Osteocyte (in vitro differentiated cells): ENCODE measurements at regions not wholly inside any gene's neighbourhood (a gene's known extent, or its start where the extent isn't known, plus 50 kb on each side); places are given as distances from the start of the nearest gene placed in this dataset.

ENCODE experiments used
- DNase-seq: peaks from one replicate; pipeline ENCODE4 v3.0.0; 2021; ENCODE audit warnings: mixed read lengths; ENCODE audit not compliant: unreplicated experiment; ENCODE audit errors: extremely low spot score
- H3K27ac Mint-ChIP-seq: one replicate; pipeline ENCODE4 v1.8.0; 2021; ENCODE audit warnings: mild to moderate bottlenecking, mixed read lengths; ENCODE audit not compliant: unreplicated experiment
- H3K27me3 Mint-ChIP-seq: one replicate; pipeline ENCODE4 v1.8.0; 2021; ENCODE audit warnings: mixed read lengths; ENCODE audit not compliant: unreplicated experiment
- H3K36me3 Mint-ChIP-seq: one replicate; pipeline ENCODE4 v1.8.0; 2021; ENCODE audit warnings: mixed read lengths; ENCODE audit not compliant: unreplicated experiment
- H3K4me1 Mint-ChIP-seq: one replicate; pipeline ENCODE4 v1.8.0; 2021; ENCODE audit warnings: mixed read lengths; ENCODE audit not compliant: unreplicated experiment
- H3K4me3 Mint-ChIP-seq: one replicate; pipeline ENCODE4 v1.8.0; 2021; ENCODE audit warnings: mild to moderate bottlenecking, moderate library complexity, mixed read lengths; ENCODE audit not compliant: unreplicated experiment
- H3K9me3 Mint-ChIP-seq: one replicate; pipeline ENCODE4 v1.8.0; 2021; ENCODE audit warnings: mixed read lengths; ENCODE audit not compliant: unreplicated experiment
- TF ChIP-seq, protein P1 (sequence below): fragments of 200-600 bp; sonication (generic); IDR thresholded peaks from 2 replicates; pipeline ENCODE4 v1.5.0; 2021; ENCODE audit warnings: antibody characterized with exemption, mild to moderate bottlenecking, moderate library complexity

DNA sequence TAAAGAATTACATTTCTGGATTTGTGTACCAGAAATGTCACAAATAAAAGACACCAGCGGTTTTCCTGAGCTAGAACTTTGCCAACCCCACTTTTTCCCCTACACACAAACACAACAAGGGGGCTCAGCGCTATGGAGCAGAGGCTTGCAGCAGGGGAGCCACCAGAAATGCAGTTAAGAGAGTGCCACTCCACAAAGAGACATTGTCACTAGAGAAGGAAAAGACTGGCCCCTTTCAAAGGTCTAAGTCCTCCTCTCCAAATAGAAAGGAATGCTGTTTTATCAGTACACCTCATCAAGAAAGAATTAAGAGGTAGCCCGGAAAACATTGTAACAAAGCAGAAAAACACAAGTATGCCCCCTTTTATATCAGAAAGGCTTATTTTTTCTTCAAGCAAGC is 419.5 kb downstream of the HNRNPD start:
- no peaks in the 10 kb centered on the region for H3K4me1 Mint-ChIP-seq
- H3K27me3 Mint-ChIP-seq, result no peaks in the 10 kb centered on the region
- H3K4me3 Mint-ChIP-seq, result no peak overlapping the region
- no peak for DNase-seq
- no peaks in the 10 kb centered on the region for H3K36me3 Mint-ChIP-seq
- TF ChIP-seq, protein P1, sequence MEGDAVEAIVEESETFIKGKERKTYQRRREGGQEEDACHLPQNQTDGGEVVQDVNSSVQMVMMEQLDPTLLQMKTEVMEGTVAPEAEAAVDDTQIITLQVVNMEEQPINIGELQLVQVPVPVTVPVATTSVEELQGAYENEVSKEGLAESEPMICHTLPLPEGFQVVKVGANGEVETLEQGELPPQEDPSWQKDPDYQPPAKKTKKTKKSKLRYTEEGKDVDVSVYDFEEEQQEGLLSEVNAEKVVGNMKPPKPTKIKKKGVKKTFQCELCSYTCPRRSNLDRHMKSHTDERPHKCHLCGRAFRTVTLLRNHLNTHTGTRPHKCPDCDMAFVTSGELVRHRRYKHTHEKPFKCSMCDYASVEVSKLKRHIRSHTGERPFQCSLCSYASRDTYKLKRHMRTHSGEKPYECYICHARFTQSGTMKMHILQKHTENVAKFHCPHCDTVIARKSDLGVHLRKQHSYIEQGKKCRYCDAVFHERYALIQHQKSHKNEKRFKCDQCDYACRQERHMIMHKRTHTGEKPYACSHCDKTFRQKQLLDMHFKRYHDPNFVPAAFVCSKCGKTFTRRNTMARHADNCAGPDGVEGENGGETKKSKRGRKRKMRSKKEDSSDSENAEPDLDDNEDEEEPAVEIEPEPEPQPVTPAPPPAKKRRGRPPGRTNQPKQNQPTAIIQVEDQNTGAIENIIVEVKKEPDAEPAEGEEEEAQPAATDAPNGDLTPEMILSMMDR, result no peak
- no peak overlapping the region for H3K27ac Mint-ChIP-seq
- H3K9me3 Mint-ChIP-seq, result no peaks in the 10 kb centered on the region

DNA sequence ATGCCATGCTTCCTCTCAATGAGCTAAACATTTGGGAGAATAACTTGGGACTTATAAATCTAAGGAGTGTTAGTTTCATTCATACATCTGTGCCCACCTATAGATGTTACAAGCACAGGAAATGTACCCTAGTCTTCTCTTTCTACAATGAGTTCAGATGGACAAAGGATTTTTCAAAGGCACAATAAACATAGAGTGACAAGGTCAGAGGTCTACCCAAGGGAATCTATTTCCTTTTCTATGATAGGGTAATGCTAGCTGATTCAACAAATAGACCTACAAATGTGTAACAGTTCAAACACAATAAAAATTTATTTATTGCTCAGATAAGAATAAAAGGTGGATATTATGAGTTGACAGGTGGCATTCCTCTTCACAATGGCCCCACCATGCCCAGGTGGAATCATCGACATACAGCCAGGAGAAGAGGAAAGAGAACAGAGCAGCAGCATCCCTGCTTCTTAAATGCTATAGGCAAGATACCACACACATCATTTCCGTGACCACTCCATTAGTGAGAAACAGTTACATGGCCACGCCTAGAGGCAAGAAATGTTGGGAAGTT is 421.8 kb downstream of the HNRNPD start:
- TF ChIP-seq, protein P1, result no peak
- no peak overlapping the region for H3K4me3 Mint-ChIP-seq
- no peaks in the 10 kb centered on the region for H3K36me3 Mint-ChIP-seq
- H3K9me3 Mint-ChIP-seq, result no peaks in the 10 kb centered on the region
- H3K27me3 Mint-ChIP-seq, result no peaks in the 10 kb centered on the region
- no peaks in the 10 kb centered on the region for H3K4me1 Mint-ChIP-seq
- DNase-seq, result no peak
- H3K27ac Mint-ChIP-seq, result no peak overlapping the region

DNA sequence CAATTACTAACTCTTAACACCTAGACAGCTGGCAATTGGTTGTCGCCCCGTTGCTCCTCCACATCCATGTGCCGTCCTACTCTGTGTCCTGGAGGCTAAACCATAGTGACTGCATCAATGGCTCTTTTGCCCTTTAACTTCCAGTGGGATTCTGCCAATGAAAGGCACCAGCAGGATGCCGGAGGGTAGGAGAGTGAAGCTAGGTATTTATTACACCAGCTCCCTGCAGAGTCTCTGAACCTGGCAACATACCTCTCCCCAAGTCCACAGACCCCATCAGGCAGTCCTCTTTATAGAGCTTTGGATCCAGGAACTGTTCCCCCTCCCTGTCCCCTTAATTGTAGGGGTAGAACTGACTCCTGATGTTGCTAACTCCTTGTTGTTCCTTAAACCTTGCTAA is 426.8 kb downstream of the HNRNPD start:
- TF ChIP-seq, protein P1, result no peak
- H3K9me3 Mint-ChIP-seq, result no peaks in the 10 kb centered on the region

DNA sequence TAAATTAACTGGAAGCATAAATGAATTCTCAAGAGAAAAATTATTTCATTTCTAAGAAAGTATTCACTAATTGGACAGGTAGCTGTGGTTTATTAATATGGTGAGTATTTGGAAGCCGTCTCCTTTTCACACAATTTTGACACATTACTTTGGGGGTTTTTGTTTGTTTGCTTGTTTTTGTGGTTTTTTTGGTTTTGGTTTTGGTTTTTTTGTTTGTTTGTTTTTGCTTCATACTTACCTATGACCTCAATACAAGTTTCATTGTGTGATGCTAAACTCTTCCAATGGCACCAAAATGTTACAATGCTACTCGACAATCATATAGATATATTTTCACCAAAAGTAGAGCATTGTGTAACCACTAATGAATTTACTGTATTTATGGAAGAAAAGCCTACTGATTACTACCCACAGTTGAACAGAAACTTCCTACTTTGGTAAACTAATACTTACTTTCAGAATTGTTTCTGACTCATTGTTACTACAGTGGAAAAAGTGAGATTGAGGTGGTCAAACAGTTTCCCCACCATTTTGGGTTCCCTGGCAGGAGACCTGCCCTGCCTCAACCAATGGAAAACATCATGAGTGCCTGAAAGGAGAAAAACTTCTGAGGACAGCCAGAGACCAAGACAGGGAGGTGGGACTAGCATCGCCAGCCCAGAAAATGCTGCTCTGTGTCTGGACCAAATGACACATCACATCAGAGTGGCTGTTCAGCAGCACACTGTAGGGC is 443.1 kb downstream of the HNRNPD start:
- Mint-ChIP-seq H3K4me1 (no peaks in the 10 kb centered on the region), H3K36me3 (no peaks in the 10 kb centered on the region), H3K4me3 (no peak overlapping the region), H3K27ac (no peak overlapping the region), H3K27me3 (no peaks in the 10 kb centered on the region), H3K9me3 (no peaks in the 10 kb centered on the region)
- DNase-seq, result no peak
- TF ChIP-seq, protein P1, result no peak

More for the DNA sequence above, 426.8 kb downstream of the HNRNPD start:
- DNase-seq, result no peak
- Mint-ChIP-seq H3K27ac (no peak overlapping the region), H3K4me1 (no peaks in the 10 kb centered on the region), H3K36me3 (no peaks in the 10 kb centered on the region), H3K4me3 (no peak overlapping the region), H3K27me3 (no peaks in the 10 kb centered on the region)

- no peaks in the 10 kb centered on the region for H3K9me3 Mint-ChIP-seq
- TF ChIP-seq, protein P1, result no peak
Measured at GRCh38 chr4:81923140-81923539, 450.7 kb downstream of the HNRNPD start.

More at GRCh38 chr4:81923140-81923539, 450.7 kb downstream of the HNRNPD start:
- Mint-ChIP-seq H3K4me1 (no peaks in the 10 kb centered on the region), H3K27me3 (peaks cover 5% of the 10 kb centered on the region), H3K36me3 (no peaks in the 10 kb centered on the region), H3K27ac (no peak overlapping the region), H3K4me3 (no peak overlapping the region)
- no peak for DNase-seq
